ENCODE measurements at regions not wholly inside any gene's neighbourhood (a gene's known extent, or its start where the extent isn't known, plus 50 kb on each side); places are given as distances from the start of the nearest gene placed in this dataset.

DNA sequence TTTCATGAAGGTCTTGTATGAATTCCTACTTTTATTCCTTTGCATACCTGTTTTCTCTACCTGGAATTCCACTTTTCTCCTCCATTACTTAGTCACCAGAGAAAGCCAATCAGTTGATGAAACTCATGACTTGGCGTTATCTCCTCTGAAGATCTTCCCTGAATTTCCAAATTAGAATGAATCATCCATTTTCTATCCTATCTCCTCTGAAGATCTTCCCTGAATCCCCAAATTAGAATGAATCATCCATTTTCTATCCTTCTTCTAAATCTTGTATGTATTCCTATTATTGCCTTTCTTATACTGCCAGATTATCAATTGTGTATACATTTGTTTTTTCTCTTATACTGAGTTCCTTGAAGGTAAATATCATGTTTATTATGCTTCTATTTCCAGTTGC lies 440.4 kb downstream of the CCDC85A start:
- no peak overlapping the region for H3K4me3 ChIP-seq (ENCODE audit: low read depth, low read length)
- TF ChIP-seq CTCF (IDR thresholded peaks at IDR 0.05; ENCODE audit: control insufficient read depth, extremely low read depth, insufficient read depth) = no peak
- no peak for DNase-seq (ENCODE audit: low read depth)

GRCh38 chr2:56626927-56627326 lies 443.1 kb downstream of the CCDC85A start:
- TF ChIP-seq CTCF (IDR thresholded peaks at IDR 0.05; ENCODE audit: control insufficient read depth, extremely low read depth, insufficient read depth) = no peak
- no peak for DNase-seq (ENCODE audit: low read depth)

GRCh38 chr2:56630286-56630685 lies 446.5 kb downstream of the CCDC85A start:
- DNase-seq (ENCODE audit: low read depth) = no peak
- no peak for TF ChIP-seq CTCF (IDR thresholded peaks at IDR 0.05; ENCODE audit: control insufficient read depth, extremely low read depth, insufficient read depth)
- no peak overlapping the region for H3K4me3 ChIP-seq (ENCODE audit: low read depth, low read length)

More at GRCh38 chr2:56626927-56627326, 443.1 kb downstream of the CCDC85A start:
- no peak overlapping the region for H3K4me3 ChIP-seq (ENCODE audit: low read depth, low read length)

- no peak for TF ChIP-seq CTCF (IDR thresholded peaks at IDR 0.05; ENCODE audit: control insufficient read depth, extremely low read depth, insufficient read depth)
- no peak for DNase-seq (ENCODE audit: low read depth)
- no peak overlapping the region for H3K4me3 ChIP-seq (ENCODE audit: low read depth, low read length)
Observed at GRCh38 chr2:56647997-56648396, 464.2 kb downstream of the CCDC85A start.

DNA sequence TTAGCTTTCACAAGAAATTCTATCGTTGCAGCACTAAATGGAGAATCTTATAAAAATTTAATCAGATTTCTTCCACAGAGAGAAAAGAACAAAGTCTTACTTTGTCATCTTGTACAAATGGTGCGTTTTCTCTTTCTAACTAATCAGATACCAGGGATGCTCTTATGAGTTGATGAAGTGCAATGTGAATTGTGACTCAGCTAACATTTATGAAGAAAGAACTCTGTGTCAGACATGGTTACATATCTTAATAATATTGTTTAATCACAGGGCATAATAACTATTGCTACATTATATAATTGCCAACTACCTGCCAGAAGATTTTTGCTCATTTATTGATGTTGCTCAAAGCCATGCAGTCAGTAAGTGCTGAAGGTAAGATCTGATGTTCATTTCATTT lies 465.0 kb downstream of the CCDC85A start:
- no peak overlapping the region for H3K4me3 ChIP-seq (ENCODE audit: low read depth, low read length)
- no peak for TF ChIP-seq CTCF (IDR thresholded peaks at IDR 0.05; ENCODE audit: control insufficient read depth, extremely low read depth, insufficient read depth)

DNA sequence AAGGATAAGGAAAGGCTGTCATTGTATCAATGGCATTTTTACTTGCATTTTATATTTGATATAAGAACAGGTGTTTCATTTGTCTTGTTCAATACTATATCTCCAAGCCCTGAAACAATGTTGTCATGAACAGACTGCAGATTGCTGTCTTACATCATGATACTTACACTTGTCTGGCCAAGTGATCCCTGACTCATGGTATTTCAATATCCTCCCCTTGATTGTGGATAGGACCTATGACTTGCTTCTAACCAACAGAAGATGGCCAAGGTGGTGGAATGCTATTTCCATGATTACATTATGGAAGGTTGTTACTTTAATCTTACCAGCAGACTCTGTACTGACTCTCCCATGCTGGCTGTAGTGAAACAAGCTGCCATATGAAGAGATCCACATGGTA lies 471.1 kb downstream of the CCDC85A start:
- TF ChIP-seq CTCF (IDR thresholded peaks at IDR 0.05; ENCODE audit: control insufficient read depth, extremely low read depth, insufficient read depth) = no peak
- DNase-seq (ENCODE audit: low read depth) = no peak
- no peak overlapping the region for H3K4me3 ChIP-seq (ENCODE audit: low read depth, low read length)

More for the DNA sequence above, 465.0 kb downstream of the CCDC85A start:
- no peak for DNase-seq (ENCODE audit: low read depth)

GRCh38 chr2:56656826-56657225 lies 473.0 kb downstream of the CCDC85A start:
- H3K4me3 ChIP-seq (ENCODE audit: low read depth, low read length) = no peak overlapping the region
- no peak for DNase-seq (ENCODE audit: low read depth)
- no peak for TF ChIP-seq CTCF (IDR thresholded peaks at IDR 0.05; ENCODE audit: control insufficient read depth, extremely low read depth, insufficient read depth)
